ENCODE measurements at regions not wholly inside any gene's neighbourhood (a gene's known extent, or its start where the extent isn't known, plus 50 kb on each side); places are given as distances from the start of the nearest gene placed in this dataset.

DNA sequence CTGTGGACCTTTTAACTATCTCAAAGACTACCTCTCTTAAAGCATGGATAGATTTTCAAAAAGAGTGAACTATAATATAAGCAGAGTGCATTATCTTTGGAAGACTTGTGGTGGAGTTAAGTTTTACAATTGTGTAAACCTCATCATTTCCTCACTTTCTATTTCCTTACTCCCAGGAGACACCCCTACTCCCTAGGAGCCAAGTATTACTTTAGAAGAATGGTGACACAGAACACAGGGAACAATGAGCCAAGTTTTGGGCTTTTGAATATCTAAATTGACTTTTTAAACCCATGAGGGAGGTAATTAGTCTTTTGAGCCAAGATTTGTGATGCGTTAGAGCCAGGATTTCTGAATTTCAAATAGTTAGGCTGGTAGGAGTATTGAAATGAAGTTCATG lies 78.9 kb upstream of the UNC5C start:
- H3K27me3 ChIP-seq (ENCODE audit: control insufficient read depth, insufficient read depth, low read length), result no peaks in the 10 kb centered on the region
- peaks cover 19% of the 10 kb centered on the region for H3K4me1 ChIP-seq (ENCODE audit: control insufficient read depth, insufficient read depth, low read length)
- H3K36me3 ChIP-seq (ENCODE audit: control insufficient read depth, insufficient read depth, low read length), result no peaks in the 10 kb centered on the region
- H3K27ac ChIP-seq (ENCODE audit: low read depth, low read length), result no peak overlapping the region
- H3K9me3 ChIP-seq (ENCODE audit: control insufficient read depth, insufficient read depth, low read length), result no peaks in the 10 kb centered on the region
- no peak overlapping the region for H3K4me3 ChIP-seq (ENCODE audit: low read depth, low read length)
- no peak overlapping the region for H3K9ac ChIP-seq (ENCODE audit: low read depth, low read length)

DNA sequence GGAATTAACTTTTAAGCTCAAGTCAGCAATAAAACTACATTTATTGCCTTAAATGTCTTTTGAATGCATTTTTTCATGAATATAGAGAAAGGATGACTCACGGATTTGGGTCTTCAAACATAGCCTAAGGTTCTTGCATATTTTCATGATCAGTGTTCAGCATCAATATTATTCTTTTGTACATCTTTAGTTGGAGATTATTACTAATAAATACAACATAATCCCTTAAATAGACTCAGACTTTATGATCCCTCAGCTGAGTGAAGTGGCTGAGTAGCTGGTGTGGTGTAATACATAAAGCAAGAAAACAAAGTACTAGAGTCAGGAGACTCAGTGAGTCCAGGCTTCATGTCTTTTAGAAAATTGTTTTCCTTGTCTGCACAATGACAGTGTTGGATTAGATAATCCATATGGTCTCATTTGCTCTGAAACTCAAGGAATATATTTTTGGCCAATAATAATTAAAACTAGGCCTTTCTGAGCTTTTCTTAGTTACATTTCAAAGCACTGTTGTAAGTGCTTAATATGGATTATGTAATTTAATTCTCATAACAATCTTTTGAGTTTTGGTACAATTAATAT lies 78.3 kb upstream of the UNC5C start:
- Histone ChIP-seq H3K27ac (ENCODE audit: low read depth, low read length) (no peak overlapping the region), H3K4me3 (ENCODE audit: low read depth, low read length) (no peak overlapping the region), H3K9me3 (ENCODE audit: control insufficient read depth, insufficient read depth, low read length) (no peaks in the 10 kb centered on the region), H3K9ac (ENCODE audit: low read depth, low read length) (no peak overlapping the region), H3K27me3 (ENCODE audit: control insufficient read depth, insufficient read depth, low read length) (no peaks in the 10 kb centered on the region), H3K4me1 (ENCODE audit: control insufficient read depth, insufficient read depth, low read length) (peaks cover 19% of the 10 kb centered on the region), H3K36me3 (ENCODE audit: control insufficient read depth, insufficient read depth, low read length) (no peaks in the 10 kb centered on the region)

DNA sequence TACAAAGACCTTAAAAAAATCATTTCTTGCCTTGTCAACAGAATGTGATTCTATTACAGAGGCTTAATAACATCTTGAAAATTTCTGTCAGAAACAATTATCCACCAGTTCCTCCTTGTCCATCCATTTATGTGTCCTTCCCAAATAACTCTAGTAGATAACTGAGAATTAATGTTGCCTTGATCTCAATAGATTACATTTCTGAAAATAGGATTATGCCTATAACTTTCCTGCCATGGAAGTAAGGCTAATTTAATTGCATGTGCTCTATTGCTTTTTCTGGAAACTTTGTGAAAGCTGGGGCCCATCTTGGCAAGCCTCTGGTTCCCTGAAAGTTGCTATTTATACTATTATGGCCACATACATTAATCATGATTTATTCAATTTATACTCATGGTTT lies 76.2 kb upstream of the UNC5C start:
- H3K9ac ChIP-seq (ENCODE audit: low read depth, low read length), result no peak overlapping the region
- no peak overlapping the region for H3K27ac ChIP-seq (ENCODE audit: low read depth, low read length)
- H3K9me3 ChIP-seq (ENCODE audit: control insufficient read depth, insufficient read depth, low read length), result no peaks in the 10 kb centered on the region
- H3K4me3 ChIP-seq (ENCODE audit: low read depth, low read length), result no peak overlapping the region
- H3K36me3 ChIP-seq (ENCODE audit: control insufficient read depth, insufficient read depth, low read length), result no peaks in the 10 kb centered on the region
- H3K4me1 ChIP-seq (ENCODE audit: control insufficient read depth, insufficient read depth, low read length), result peaks cover 19% of the 10 kb centered on the region
- no peaks in the 10 kb centered on the region for H3K27me3 ChIP-seq (ENCODE audit: control insufficient read depth, insufficient read depth, low read length)

DNA sequence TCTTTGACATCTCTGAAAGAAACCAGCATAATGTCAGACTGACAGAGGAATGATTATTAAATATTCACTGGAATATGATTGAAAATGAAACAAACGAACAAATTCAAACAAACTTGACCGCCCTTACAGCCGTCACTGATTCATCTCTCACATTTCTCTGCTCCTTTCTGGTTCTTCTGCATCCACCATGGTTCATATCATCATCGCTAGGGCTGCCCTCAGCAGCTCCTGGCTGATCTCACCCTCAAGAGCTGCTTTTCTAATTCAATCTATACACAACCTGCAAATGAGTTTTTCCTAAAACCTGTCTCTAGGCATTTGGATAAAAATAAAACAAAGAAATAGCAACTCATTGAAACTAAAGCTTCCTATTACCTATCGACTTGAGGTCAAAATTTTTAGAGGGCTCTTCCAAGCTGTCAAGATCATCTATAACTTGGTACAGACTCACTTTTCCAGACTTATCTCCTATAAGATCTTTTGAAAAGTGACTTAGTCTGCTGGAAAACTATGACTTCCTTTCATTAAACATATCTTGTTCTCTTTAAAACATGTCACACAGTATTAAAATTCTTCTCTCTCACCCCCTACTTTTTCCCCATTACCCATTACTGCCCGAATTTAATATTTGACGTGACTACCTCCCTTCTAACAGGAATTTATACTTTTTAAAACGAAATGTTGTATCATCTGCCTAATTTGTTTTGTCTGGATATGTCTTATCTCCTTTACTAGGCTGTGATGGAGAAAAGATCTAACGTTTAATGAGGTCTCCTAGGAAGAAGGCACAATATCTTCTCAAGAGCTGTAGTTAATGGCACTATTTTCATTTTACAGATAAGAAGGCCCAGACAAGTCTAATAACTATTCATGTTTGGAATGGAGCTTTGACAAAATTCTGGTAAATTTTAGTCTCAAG lies 71.0 kb upstream of the UNC5C start:
- no peaks in the 10 kb centered on the region for H3K27me3 ChIP-seq (ENCODE audit: control insufficient read depth, insufficient read depth, low read length)
- H3K9ac ChIP-seq (ENCODE audit: low read depth, low read length), result no peak overlapping the region
- H3K27ac ChIP-seq (ENCODE audit: low read depth, low read length), result no peak overlapping the region
- H3K4me3 ChIP-seq (ENCODE audit: low read depth, low read length), result no peak overlapping the region
- H3K36me3 ChIP-seq (ENCODE audit: control insufficient read depth, insufficient read depth, low read length), result no peaks in the 10 kb centered on the region
- H3K4me1 ChIP-seq (ENCODE audit: control insufficient read depth, insufficient read depth, low read length), result no peaks in the 10 kb centered on the region
- no peaks in the 10 kb centered on the region for H3K9me3 ChIP-seq (ENCODE audit: control insufficient read depth, insufficient read depth, low read length)

DNA sequence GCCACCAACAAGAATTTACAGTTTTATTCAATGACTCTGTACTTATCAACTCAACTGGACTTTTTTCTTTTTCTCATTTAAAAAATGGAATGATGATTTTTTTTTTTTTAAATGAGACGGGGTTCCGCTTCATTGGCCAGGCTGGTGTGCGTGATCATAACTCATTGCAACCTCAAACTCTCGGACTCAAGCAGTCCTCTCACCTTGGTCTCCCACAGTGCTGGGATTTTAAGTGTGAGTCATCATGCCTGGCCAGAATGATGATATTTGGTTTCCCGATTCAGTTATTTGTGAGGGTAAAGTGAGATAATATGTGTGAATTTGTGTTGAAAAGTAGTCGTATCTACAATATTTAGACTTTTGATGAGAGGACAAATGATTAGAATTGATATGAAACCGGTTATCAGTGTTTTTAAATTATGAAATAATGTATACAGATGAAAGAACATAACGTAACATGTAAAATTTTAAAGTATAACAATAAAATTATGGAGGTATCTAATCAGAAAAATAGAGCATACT lies 66.0 kb upstream of the UNC5C start:
- H3K27ac ChIP-seq (ENCODE audit: low read depth, low read length), result no peak overlapping the region
- peaks cover 6% of the 10 kb centered on the region for H3K4me1 ChIP-seq (ENCODE audit: control insufficient read depth, insufficient read depth, low read length)
- H3K27me3 ChIP-seq (ENCODE audit: control insufficient read depth, insufficient read depth, low read length), result no peaks in the 10 kb centered on the region
- H3K9ac ChIP-seq (ENCODE audit: low read depth, low read length), result no peak overlapping the region
- H3K4me3 ChIP-seq (ENCODE audit: low read depth, low read length), result no peak overlapping the region
- H3K36me3 ChIP-seq (ENCODE audit: control insufficient read depth, insufficient read depth, low read length), result no peaks in the 10 kb centered on the region
- no peaks in the 10 kb centered on the region for H3K9me3 ChIP-seq (ENCODE audit: control insufficient read depth, insufficient read depth, low read length)

DNA sequence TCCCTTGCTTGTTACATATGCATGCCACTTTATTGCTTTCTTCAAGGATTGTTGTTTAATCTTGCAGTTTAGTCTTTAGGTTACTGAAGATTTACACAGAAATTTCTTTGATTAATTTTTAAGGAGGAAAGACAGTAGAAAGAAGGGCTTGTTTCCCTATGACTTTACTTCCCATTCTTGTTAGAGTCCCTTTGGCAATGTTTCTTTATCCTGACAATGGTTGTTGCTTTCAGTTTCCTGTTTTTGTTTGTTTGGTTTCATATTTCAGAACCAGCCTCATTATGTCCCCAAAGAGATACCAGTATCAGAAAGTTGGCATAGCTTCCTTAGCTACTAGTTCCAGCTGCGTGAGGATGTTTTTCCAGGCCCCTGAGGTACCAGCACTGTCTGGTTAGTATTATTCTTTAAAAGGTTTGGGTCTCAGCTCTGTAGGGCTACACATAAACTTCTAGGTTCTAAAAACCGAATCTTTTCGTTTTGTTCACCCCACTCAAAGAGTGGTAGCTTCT lies 61.3 kb upstream of the UNC5C start:
- Histone ChIP-seq H3K9ac (ENCODE audit: low read depth, low read length) (no peak overlapping the region), H3K4me1 (ENCODE audit: control insufficient read depth, insufficient read depth, low read length) (peaks cover 8% of the 10 kb centered on the region), H3K4me3 (ENCODE audit: low read depth, low read length) (no peak overlapping the region), H3K27me3 (ENCODE audit: control insufficient read depth, insufficient read depth, low read length) (no peaks in the 10 kb centered on the region), H3K9me3 (ENCODE audit: control insufficient read depth, insufficient read depth, low read length) (no peaks in the 10 kb centered on the region), H3K27ac (ENCODE audit: low read depth, low read length) (no peak overlapping the region), H3K36me3 (ENCODE audit: control insufficient read depth, insufficient read depth, low read length) (no peaks in the 10 kb centered on the region)

DNA sequence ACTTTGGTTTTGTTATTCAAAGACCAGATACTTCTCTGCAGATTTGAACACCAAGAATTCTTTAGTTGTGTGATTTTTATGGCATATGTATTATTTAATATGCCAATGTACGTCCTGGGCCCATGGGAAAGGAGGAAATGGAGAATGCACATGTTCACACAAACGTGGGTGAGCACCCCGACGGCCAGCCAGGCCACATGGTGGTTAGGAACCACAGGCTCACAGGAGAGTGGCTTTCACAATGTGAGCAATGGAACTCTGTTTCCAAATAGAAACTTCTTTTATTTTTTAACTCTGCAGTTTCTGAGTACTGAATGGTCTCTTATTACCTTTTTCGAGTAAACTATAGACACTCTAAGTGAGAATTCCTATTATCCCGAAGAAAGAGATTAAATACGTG lies 58.0 kb upstream of the UNC5C start:
- Histone ChIP-seq H3K9ac (ENCODE audit: low read depth, low read length) (no peak overlapping the region), H3K36me3 (ENCODE audit: control insufficient read depth, insufficient read depth, low read length) (no peaks in the 10 kb centered on the region), H3K4me1 (ENCODE audit: control insufficient read depth, insufficient read depth, low read length) (peaks cover 8% of the 10 kb centered on the region), H3K27ac (ENCODE audit: low read depth, low read length) (no peak overlapping the region), H3K4me3 (ENCODE audit: low read depth, low read length) (no peak overlapping the region), H3K9me3 (ENCODE audit: control insufficient read depth, insufficient read depth, low read length) (no peaks in the 10 kb centered on the region), H3K27me3 (ENCODE audit: control insufficient read depth, insufficient read depth, low read length) (no peaks in the 10 kb centered on the region)

DNA sequence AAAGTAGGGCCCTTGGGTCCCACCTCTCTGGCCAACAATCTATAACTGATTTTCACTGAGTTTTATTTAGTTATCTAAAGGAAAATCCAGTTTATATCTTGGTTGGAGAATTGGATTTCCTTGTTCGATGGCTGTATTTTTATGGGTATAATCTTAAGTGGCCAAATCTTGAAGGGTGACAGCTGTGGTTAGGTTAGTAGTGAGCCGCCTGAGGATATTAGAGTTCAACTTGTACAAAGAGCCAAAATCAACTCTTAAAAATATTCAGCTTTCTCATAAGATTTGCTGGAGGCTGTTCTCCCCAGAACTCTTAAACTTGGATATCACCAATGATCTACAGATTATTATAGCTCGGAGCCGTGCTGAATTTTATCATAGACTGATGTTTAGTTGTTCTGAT lies 54.6 kb upstream of the UNC5C start:
- Histone ChIP-seq H3K9ac (ENCODE audit: low read depth, low read length) (no peak overlapping the region), H3K9me3 (ENCODE audit: control insufficient read depth, insufficient read depth, low read length) (no peaks in the 10 kb centered on the region), H3K4me1 (ENCODE audit: control insufficient read depth, insufficient read depth, low read length) (no peaks in the 10 kb centered on the region), H3K36me3 (ENCODE audit: control insufficient read depth, insufficient read depth, low read length) (no peaks in the 10 kb centered on the region), H3K4me3 (ENCODE audit: low read depth, low read length) (no peak overlapping the region), H3K27ac (ENCODE audit: low read depth, low read length) (no peak overlapping the region), H3K27me3 (ENCODE audit: control insufficient read depth, insufficient read depth, low read length) (no peaks in the 10 kb centered on the region)

DNA sequence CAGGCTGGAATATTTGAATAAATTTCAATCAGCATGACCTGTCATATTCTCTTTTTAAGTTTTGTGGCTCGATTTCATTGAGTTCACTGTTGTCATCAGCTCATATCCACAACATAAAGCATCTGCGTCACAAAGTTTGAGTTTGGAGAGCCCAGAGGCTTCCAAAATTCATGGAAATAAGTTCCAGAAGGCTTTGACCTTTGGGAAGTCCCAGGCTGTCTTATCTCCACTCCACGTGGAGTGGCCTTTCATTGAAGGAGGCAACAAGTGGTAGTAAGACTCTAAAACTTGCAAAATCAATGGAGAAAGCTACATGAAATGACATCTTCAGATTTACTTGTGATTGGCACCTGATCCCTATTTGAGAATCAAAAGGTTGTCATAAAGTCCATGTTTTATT lies 54.1 kb upstream of the UNC5C start:
- H3K4me1 ChIP-seq (ENCODE audit: control insufficient read depth, insufficient read depth, low read length), result no peaks in the 10 kb centered on the region
- H3K36me3 ChIP-seq (ENCODE audit: control insufficient read depth, insufficient read depth, low read length), result no peaks in the 10 kb centered on the region

DNA sequence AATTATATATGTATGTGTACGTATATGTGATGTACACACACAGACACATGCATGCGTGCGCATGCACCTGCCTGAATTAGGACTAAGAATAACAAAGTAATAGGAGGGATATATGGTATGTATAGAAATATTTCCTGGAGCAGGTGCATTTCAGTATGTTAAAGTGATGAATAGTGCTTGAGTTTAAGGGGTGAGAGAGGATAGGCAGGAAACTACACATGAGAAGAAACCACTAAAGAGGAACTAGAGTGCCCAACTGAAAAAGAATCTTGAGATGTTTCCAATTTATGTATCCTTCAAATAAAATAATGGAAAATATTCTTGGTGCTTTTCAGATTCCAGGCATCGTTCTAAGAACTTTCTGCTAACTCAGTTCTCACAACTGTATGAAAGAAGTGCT lies 52.6 kb upstream of the UNC5C start:
- H3K4me3 ChIP-seq (ENCODE audit: low read depth, low read length), result no peak overlapping the region
- H3K27ac ChIP-seq (ENCODE audit: low read depth, low read length), result no peak overlapping the region
- H3K4me1 ChIP-seq (ENCODE audit: control insufficient read depth, insufficient read depth, low read length), result no peaks in the 10 kb centered on the region
- no peak overlapping the region for H3K9ac ChIP-seq (ENCODE audit: low read depth, low read length)
- H3K27me3 ChIP-seq (ENCODE audit: control insufficient read depth, insufficient read depth, low read length), result no peaks in the 10 kb centered on the region
- no peaks in the 10 kb centered on the region for H3K9me3 ChIP-seq (ENCODE audit: control insufficient read depth, insufficient read depth, low read length)
- no peaks in the 10 kb centered on the region for H3K36me3 ChIP-seq (ENCODE audit: control insufficient read depth, insufficient read depth, low read length)

More for the DNA sequence above, 54.1 kb upstream of the UNC5C start:
- Histone ChIP-seq H3K4me3 (ENCODE audit: low read depth, low read length) (no peak overlapping the region), H3K27ac (ENCODE audit: low read depth, low read length) (no peak overlapping the region), H3K27me3 (ENCODE audit: control insufficient read depth, insufficient read depth, low read length) (no peaks in the 10 kb centered on the region), H3K9me3 (ENCODE audit: control insufficient read depth, insufficient read depth, low read length) (no peaks in the 10 kb centered on the region), H3K9ac (ENCODE audit: low read depth, low read length) (no peak overlapping the region)

DNA sequence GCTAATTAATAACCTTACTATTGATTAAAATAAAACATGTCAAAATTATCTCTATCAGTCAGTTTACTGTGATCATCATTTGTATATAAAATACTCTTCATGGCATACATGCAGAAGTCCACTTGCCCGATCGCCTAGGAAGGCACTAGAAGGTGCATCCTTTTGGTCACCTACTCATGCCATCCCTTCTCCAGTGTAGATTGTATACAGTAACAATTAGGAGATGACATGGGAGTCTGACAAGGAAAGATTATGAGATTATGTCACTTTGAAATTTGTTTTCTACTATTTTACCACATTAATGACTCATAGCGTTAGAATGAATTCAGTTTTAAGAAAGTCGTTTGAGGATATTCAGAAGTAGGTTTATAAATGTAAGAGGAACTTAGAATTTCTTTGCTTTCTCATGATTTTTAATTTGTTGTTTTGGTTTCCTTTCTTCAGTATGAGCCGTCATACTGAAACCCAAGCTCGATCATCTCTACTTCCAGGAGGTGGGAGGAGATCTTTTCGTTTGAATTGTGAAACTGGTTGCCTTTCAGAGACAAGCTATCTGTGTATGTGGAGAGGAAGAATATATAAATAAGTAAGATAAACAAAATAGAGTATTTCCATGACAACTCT lies 51.1 kb upstream of the UNC5C start:
- no peak overlapping the region for H3K9ac ChIP-seq (ENCODE audit: low read depth, low read length)
- no peak overlapping the region for H3K4me3 ChIP-seq (ENCODE audit: low read depth, low read length)
- no peaks in the 10 kb centered on the region for H3K4me1 ChIP-seq (ENCODE audit: control insufficient read depth, insufficient read depth, low read length)
- H3K9me3 ChIP-seq (ENCODE audit: control insufficient read depth, insufficient read depth, low read length), result no peaks in the 10 kb centered on the region
- no peaks in the 10 kb centered on the region for H3K27me3 ChIP-seq (ENCODE audit: control insufficient read depth, insufficient read depth, low read length)
- no peak overlapping the region for H3K27ac ChIP-seq (ENCODE audit: low read depth, low read length)
- H3K36me3 ChIP-seq (ENCODE audit: control insufficient read depth, insufficient read depth, low read length), result no peaks in the 10 kb centered on the region

Measured in HUES48 (cell line).